Bronchial epithelial cell (primary cell): ENCODE measurements at regions not wholly inside any gene's neighbourhood (a gene's known extent, or its start where the extent isn't known, plus 50 kb on each side); places are given as distances from the start of the nearest gene placed in this dataset.

Source experiments
- DNase-seq: peaks from one replicate; pipeline ENCODE4 v3.0.0-alpha.2; 2010; ENCODE audit warnings: low read depth
- FAIRE-seq: peaks from 2 replicates; lab custom pipeline; 2011; peaks lifted over from hg19 to GRCh38; lab: Jason Lieb, UNC
- H3K27me3 ChIP-seq: 2 replicates; pipeline ENCODE4 v1.5.1; 2011; ENCODE audit warnings: low read length; ENCODE audit not compliant: control insufficient read depth, insufficient read depth
- H3K36me3 ChIP-seq: 2 replicates; pipeline ENCODE4 v1.5.1; 2011; ENCODE audit warnings: low read length; ENCODE audit not compliant: control insufficient read depth, insufficient read depth
- H3K4me3 ChIP-seq: 2 replicates; pipeline ENCODE4 v1.5.1; 2011; ENCODE audit warnings: mild to moderate bottlenecking, low read depth, low read length, control low read depth
- TF ChIP-seq, protein P1 (sequence below): IDR thresholded peaks from 2 replicates; pipeline ENCODE4 v1.5.1; 2011; ENCODE audit warnings: mild to moderate bottlenecking, moderate library complexity, low read length, control low read depth, inconsistent platforms; ENCODE audit not compliant: insufficient read depth, severe bottlenecking

DNA sequence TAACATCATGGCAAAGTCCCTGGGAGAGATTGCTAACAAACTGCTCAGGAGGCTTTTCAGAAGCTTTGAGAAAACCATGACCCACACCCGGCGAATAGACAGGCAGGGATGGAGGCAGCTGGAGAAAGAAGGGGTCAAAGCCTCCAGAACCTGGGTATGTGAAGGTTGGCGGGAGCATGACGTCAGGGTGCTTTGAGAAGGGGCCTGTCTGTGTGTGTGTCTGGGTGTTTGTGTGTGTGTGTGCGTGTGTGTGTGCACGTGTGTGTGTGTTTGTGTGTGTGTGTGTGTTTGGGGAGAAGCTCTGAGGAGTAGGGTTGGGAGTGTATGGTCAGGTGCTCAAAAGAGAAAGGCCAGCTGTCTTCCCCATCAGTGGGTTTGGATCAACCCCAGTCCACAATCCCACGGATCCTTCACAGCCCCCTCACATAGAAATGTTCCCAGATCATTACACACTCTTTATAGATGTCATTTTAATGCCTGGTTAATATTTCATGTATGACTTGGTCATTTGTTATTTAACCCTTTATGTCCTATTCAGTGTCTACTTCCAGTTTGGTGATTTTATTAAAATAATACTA lies 254.1 kb upstream of the SMIM21 start:
- no peak for DNase-seq
- Histone ChIP-seq H3K36me3 (no peaks in the 10 kb centered on the region), H3K4me3 (no peak overlapping the region), H3K27me3 (no peaks in the 10 kb centered on the region)
- peak; percentile 60 for FAIRE-seq
- TF ChIP-seq, protein P1, sequence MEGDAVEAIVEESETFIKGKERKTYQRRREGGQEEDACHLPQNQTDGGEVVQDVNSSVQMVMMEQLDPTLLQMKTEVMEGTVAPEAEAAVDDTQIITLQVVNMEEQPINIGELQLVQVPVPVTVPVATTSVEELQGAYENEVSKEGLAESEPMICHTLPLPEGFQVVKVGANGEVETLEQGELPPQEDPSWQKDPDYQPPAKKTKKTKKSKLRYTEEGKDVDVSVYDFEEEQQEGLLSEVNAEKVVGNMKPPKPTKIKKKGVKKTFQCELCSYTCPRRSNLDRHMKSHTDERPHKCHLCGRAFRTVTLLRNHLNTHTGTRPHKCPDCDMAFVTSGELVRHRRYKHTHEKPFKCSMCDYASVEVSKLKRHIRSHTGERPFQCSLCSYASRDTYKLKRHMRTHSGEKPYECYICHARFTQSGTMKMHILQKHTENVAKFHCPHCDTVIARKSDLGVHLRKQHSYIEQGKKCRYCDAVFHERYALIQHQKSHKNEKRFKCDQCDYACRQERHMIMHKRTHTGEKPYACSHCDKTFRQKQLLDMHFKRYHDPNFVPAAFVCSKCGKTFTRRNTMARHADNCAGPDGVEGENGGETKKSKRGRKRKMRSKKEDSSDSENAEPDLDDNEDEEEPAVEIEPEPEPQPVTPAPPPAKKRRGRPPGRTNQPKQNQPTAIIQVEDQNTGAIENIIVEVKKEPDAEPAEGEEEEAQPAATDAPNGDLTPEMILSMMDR: no peak

DNA sequence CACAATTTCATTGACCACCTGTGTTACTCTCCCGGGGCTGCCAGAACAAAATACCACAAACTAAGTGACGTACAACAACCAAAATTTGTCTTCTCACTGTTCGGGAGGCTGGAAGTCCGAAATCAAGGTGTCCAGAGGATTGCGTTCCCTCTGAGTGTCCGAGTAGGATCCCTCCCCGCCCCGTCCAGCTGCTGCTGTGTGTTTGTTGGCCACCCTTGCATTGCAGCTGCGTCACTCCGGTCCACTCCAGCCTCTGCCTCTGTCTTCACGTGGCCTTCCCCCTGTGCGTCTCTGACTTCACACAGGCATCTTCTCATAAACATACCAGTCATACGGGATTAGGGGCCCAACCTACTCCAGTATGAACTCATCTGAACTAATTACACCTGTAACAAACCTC lies 251.8 kb upstream of the SMIM21 start:
- FAIRE-seq: no peak
- no peak overlapping the region for H3K4me3 ChIP-seq
- DNase-seq: no peak
- H3K27me3 ChIP-seq: no peaks in the 10 kb centered on the region
- H3K36me3 ChIP-seq: no peaks in the 10 kb centered on the region
- TF ChIP-seq, protein P1: no peak

DNA sequence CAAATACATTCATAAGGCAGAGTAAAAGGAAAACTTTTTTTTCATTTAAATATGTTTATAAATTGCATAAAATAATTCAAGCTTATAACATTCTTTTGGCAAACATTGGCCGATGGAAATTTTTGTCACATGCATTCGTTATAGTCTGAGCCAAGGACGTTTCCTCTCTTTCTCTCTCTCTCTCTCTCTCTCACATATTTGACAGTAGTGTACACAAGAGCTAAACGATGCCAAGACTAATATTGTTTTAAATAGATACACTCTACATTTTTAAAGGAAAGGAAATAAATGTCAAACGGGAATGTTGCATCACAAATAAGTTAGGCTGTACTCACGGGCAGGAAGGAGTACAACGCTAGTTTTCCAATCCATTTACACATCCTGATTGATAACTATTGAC lies 251.1 kb upstream of the SMIM21 start:
- no peaks in the 10 kb centered on the region for H3K27me3 ChIP-seq
- no peaks in the 10 kb centered on the region for H3K36me3 ChIP-seq
- DNase-seq: no peak
- H3K4me3 ChIP-seq: no peak overlapping the region
- FAIRE-seq: no peak
- TF ChIP-seq, protein P1: no peak

DNA sequence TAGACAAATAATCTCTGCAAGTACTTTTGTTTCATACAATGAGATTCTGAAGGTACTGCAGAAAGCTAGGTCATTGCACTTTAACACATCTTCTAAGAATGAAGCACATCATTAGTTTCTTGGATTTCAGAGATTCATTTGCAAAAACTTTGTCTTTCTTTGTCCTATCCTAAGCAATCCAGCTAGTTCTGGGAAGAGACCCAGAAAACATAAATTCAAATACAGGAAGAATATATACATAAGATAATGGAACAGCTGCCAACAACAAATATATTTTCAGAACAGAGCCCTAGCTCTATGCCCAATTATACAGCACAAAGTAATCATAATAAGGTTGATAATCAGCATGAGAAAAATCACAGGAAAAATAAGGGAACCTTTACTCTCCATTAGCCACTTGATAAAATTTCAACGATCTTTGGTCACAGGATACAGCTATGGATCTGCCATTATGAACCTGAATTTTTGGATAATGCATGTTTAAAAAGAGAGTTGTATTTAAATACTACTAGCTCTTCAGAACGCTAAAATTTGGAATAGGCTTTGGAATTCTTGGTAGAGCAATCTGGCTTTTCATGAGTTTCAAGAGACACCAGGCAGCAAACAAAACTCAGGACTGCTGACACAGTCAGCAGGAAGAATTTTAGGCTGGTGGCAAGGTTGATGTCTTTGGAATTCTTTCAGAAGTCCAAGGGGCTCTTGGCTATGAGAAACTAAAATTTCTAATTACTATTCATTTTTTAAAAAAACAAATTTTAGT lies 250.4 kb upstream of the SMIM21 start:
- no peaks in the 10 kb centered on the region for H3K27me3 ChIP-seq
- no peak overlapping the region for H3K4me3 ChIP-seq
- DNase-seq: no peak
- TF ChIP-seq, protein P1: no peak
- FAIRE-seq: no peak
- H3K36me3 ChIP-seq: no peaks in the 10 kb centered on the region

DNA sequence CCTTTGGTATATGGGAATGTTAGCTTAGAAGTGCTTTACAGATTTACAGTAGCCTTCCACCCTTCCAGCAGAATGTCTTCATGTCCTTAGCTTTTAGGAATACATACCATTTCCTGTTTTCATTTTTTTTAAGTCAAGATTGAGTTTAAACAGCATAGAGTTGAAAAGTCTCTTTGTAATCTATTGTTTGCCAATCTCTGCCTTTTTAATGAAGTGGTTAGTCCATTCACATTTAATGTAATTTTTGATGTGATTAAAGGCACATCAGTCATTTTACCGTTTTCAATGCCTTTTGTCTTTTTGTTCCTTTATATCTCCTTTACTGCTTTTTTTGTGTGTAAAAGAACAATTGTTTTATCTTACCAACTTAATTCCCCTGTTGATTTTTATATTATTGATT lies 233.4 kb upstream of the SMIM21 start:
- no peak for DNase-seq
- Histone ChIP-seq H3K27me3 (no peaks in the 10 kb centered on the region), H3K4me3 (no peak overlapping the region), H3K36me3 (no peaks in the 10 kb centered on the region)
- no peak for FAIRE-seq
- TF ChIP-seq, protein P1: no peak
